GM12878 (cell line): ENCODE measurements at regions not wholly inside any gene's neighbourhood (a gene's known extent, or its start where the extent isn't known, plus 50 kb on each side); places are given as distances from the start of the nearest gene placed in this dataset.

ENCODE experiments used
- ATAC-seq: fragments of 200-7000 bp; cut with Tn5 transposase; 3 replicates; pipeline ENCODE4 v1.9.1; 2020; ENCODE audit warnings: mild to moderate bottlenecking, moderate library complexity
- BruUV-seq: library from RNA; stranded (reverse); fragments of 400-500 nt; replicated peaks from 2 replicates; lab custom pipeline; 2021; lab: Mats Ljungman, UMichigan
- CTCF ChIA-PET: fragments of 300-600 bp; sonication (Branson Sonifier 250); formaldehyde crosslinking; extraction: SDS; loops from one replicate; lab custom pipeline; 2021; ENCODE audit warnings: inconsistent platforms; lab: Yijun Ruan, JAX
- POLR2A ChIA-PET: fragments of 350-600 bp; formaldehyde crosslinking; extraction: SDS; loops from one replicate; lab custom pipeline; 2021; ENCODE audit warnings: inconsistent platforms; lab: Charles Lee
- RAD21 ChIA-PET: fragments of 300-600 bp; sonication (Branson Sonifier 250); formaldehyde crosslinking; loops from one replicate; lab custom pipeline; 2023; ENCODE audit warnings: antibody characterized with exemption; ENCODE audit not compliant: unreplicated experiment; lab: Charles Lee
- SMC1A ChIA-PET: fragments of 300-600 bp; sonication (Branson Sonifier 250); formaldehyde crosslinking; loops from one replicate; lab custom pipeline; 2023; ENCODE audit not compliant: unreplicated experiment, uncharacterized antibody; lab: Charles Lee
- DNase-seq: peaks from one replicate; pipeline ENCODE4 v3.0.0-alpha.2; 2011; ENCODE audit warnings: low read depth, low spot score
- FAIRE-seq: peaks from 3 replicates; lab custom pipeline; 2011; peaks lifted over from hg19 to GRCh38; lab: Jason Lieb, UNC
- H2AFZ ChIP-seq: 2 replicates; pipeline ENCODE4 v1.6.0; 2011; ENCODE audit warnings: low read depth, low read length, control low read depth; ENCODE audit not compliant: control insufficient read depth
- H3K27ac ChIP-seq: 2 replicates; pipeline ENCODE4 v1.5.1; 2011; ENCODE audit warnings: control low read depth; ENCODE audit not compliant: control insufficient read depth, insufficient read depth
- H3K27me3 ChIP-seq, 2 experiments: replicated peaks in 1 of 2; 2 replicates each; pipeline versions ENCODE4 v1.6.0 to v1.6.1; 2011; ENCODE audit warnings: low read length in 1 of 2; ENCODE audit not compliant: control insufficient read depth in 2 of 2, insufficient read depth in 2 of 2
- H3K36me3 ChIP-seq, 2 experiments: 2 replicates each; pipeline ENCODE4 v1.5.1; 2011; ENCODE audit warnings: low read length in 1 of 2; ENCODE audit not compliant: control insufficient read depth in 2 of 2, insufficient read depth in 2 of 2
- H3K4me1 ChIP-seq: 2 replicates; pipeline ENCODE4 v1.6.1; 2011; ENCODE audit warnings: mild to moderate bottlenecking, low read length, moderate library complexity, mixed read lengths; ENCODE audit not compliant: control insufficient read depth, insufficient read depth
- H3K4me2 ChIP-seq: 2 replicates; pipeline ENCODE4 v1.6.0; 2011; ENCODE audit warnings: control low read depth; ENCODE audit not compliant: control insufficient read depth, insufficient read depth
- H3K4me3 ChIP-seq: fragments of 200-600 bp; sonication (generic); 2 replicates; pipeline ENCODE4 v1.5.1; 2016
- H3K79me2 ChIP-seq: 2 replicates; pipeline ENCODE4 v1.6.0; 2011; ENCODE audit warnings: low read length; ENCODE audit not compliant: control insufficient read depth, insufficient read depth
- H3K9ac ChIP-seq: 2 replicates; pipeline ENCODE4 v1.8.0; 2011; ENCODE audit warnings: low read length, control low read depth, mixed read lengths; ENCODE audit not compliant: control insufficient read depth, insufficient read depth
- H3K9me3 ChIP-seq: replicated peaks from 3 replicates; pipeline ENCODE4 v1.5.1; 2011; ENCODE audit warnings: mild to moderate bottlenecking, low read length; ENCODE audit not compliant: control insufficient read depth, insufficient read depth
- H4K20me1 ChIP-seq: 2 replicates; pipeline ENCODE4 v1.6.0; 2011; ENCODE audit not compliant: control insufficient read depth, insufficient read depth
- FOXK2 ChIP-seq: fragments of 450-650 bp; IDR thresholded peaks from 2 replicates; pipeline ENCODE4 v1.6.1; 2017; ENCODE audit warnings: mild to moderate bottlenecking, moderate library complexity
- JUND ChIP-seq: IDR thresholded peaks from 2 replicates; pipeline ENCODE4 v1.6.1; 2012; ENCODE audit warnings: low read depth, mild to moderate bottlenecking, low read length, improper control_type of control experiment, moderate library complexity
- MEF2B ChIP-seq: fragments of 450-650 bp; IDR thresholded peaks from 2 replicates; pipeline ENCODE4 v1.6.1; 2018; ENCODE audit warnings: mild to moderate bottlenecking, moderate library complexity; ENCODE audit not compliant: partially characterized antibody, poor library complexity, severe bottlenecking
- MYC ChIP-seq: IDR thresholded peaks from 2 replicates; pipeline ENCODE4 v1.6.1; 2011; ENCODE audit warnings: mild to moderate bottlenecking, low read length, moderate library complexity, inconsistent platforms; ENCODE audit not compliant: insufficient read depth, insufficient replicate concordance, insufficient read length, severe bottlenecking
- RAD51 ChIP-seq: fragments of 450-650 bp; IDR thresholded peaks from 2 replicates; pipeline ENCODE4 v1.6.1; 2016; ENCODE audit warnings: moderate library complexity, mild to moderate bottlenecking, inconsistent platforms
- RELB ChIP-seq: fragments of 450-650 bp; IDR thresholded peaks from 2 replicates; pipeline ENCODE4 v1.6.1; 2017; ENCODE audit warnings: low read depth, mild to moderate bottlenecking, moderate library complexity
- WGBS: methylation state at CpG from one replicate; pipeline ENCODE4 v1.1.6; 2016; ENCODE audit warnings: low lambda C conversion rate; ENCODE audit not compliant: insufficient replicate concordance, insufficient coverage; ENCODE audit errors: missing lambda C conversion rate; 5-methylcytosine and 5-hydroxymethylcytosine counted together
- in situ Hi-C: fragments of 300-500 bp; cut with MboI; formaldehyde crosslinking; loops from 9 replicates; pipeline ENCODE4 v1.14.3; 2018; ENCODE audit warnings: mixed read lengths
- intact Hi-C: fragments of 100-400 bp; cut with micrococcal nuclease; formaldehyde crosslinking; loops from one replicate; pipeline ENCODE4 v1.14.2; 2022; ENCODE audit not compliant: unreplicated experiment
- TF ChIP-seq, protein P1 (sequence below): fragments of 450-650 bp; IDR thresholded peaks from 2 replicates; pipeline ENCODE4 v1.6.1; 2017; ENCODE audit warnings: borderline replicate concordance
- TF ChIP-seq, protein P2 (sequence below): fragments of 450-650 bp; formaldehyde crosslinking; IDR thresholded peaks from 2 replicates; pipeline ENCODE4 v1.4.0; 2022; ENCODE audit warnings: mild to moderate bottlenecking, moderate library complexity

DNA sequence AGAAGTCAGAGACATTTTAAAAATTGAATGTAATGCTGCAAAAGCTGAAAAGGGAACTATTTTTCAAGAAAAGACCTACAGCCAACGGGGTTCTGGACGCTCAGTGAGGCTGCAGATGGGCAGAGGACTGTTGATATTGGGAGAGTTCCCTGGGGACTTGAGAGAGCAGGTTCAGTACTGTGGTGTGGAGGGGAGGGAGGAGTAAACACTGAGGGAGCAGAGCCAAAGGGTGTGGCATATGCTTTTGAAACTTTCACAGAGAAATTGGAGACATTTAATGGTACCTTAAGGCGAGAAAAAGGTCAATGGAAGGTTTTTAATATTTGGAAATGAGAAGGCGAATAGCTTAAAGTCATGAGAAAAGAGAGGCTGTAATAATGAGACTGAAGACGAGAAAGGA, 62.2 kb upstream of the GPM6A start (continued):
- TF ChIP-seq RELB (no peak), JUND (no peak), MYC (no peak)
- TF ChIP-seq, protein P1, sequence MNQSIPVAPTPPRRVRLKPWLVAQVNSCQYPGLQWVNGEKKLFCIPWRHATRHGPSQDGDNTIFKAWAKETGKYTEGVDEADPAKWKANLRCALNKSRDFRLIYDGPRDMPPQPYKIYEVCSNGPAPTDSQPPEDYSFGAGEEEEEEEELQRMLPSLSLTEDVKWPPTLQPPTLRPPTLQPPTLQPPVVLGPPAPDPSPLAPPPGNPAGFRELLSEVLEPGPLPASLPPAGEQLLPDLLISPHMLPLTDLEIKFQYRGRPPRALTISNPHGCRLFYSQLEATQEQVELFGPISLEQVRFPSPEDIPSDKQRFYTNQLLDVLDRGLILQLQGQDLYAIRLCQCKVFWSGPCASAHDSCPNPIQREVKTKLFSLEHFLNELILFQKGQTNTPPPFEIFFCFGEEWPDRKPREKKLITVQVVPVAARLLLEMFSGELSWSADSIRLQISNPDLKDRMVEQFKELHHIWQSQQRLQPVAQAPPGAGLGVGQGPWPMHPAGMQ: no peak

- ChIA-PET RAD21 (no interaction called here), CTCF (interaction anchor here (0.6 to 0.8 kb wide), 2 partner anchors 15 to 219 kb away, joined by 3 read pairs; no protein-coding TSS in a partner anchor), POLR2A (no interaction called here), SMC1A (interaction anchor here (1.3 kb wide), 1 partner anchor 15 kb away, joined by 4 read pairs; no protein-coding TSS in a partner anchor)
- Histone ChIP-seq H3K79me2 (no peaks in the 10 kb centered on the region), H2AFZ (no peak overlapping the region), H3K27me3 (no peaks in the 10 kb centered on the region), H3K36me3 (no peaks in the 10 kb centered on the region), H3K27ac (no peak overlapping the region), H3K4me2 (no peak overlapping the region), H3K4me3 (no peak overlapping the region), H3K9ac (no peak overlapping the region), H3K4me1 (no peaks in the 10 kb centered on the region), H4K20me1 (no peaks in the 10 kb centered on the region), H3K9me3 (no peaks in the 10 kb centered on the region; the same call in 2 of the 3 replicates)
- BruUV-seq: no TSS peak
- no peak for DNase-seq
- TF ChIP-seq, protein P2, sequence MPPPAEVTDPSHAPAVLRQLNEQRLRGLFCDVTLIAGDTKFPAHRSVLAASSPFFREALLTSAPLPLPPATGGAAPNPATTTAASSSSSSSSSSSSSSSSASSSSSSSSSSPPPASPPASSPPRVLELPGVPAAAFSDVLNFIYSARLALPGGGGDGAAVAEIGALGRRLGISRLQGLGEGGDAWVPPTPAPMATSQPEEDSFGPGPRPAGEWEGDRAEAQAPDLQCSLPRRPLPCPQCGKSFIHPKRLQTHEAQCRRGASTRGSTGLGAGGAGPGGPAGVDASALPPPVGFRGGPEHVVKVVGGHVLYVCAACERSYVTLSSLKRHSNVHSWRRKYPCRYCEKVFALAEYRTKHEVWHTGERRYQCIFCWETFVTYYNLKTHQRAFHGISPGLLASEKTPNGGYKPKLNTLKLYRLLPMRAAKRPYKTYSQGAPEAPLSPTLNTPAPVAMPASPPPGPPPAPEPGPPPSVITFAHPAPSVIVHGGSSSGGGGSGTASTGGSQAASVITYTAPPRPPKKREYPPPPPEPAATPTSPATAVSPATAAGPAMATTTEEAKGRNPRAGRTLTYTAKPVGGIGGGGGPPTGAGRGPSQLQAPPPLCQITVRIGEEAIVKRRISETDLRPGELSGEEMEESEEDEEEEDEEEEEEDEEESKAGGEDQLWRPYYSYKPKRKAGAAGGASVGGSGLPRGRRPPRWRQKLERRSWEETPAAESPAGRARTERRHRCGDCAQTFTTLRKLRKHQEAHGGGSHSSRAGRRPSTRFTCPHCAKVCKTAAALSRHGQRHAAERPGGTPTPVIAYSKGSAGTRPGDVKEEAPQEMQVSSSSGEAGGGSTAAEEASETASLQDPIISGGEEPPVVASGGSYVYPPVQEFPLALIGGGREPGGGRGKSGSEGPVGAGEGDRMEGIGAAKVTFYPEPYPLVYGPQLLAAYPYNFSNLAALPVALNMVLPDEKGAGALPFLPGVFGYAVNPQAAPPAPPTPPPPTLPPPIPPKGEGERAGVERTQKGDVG (CRISPR knock-in tag): no peak
- TF ChIP-seq MEF2B (no peak), FOXK2 (no peak), RAD51 (no peak)
- WGBS: 36% methylated on average over 5 of the region's 5 CpGs
- in situ Hi-C loops (loop anchor here (25.0 kb wide), 1 partner anchor 314 kb away; no protein-coding TSS in a partner anchor), intact Hi-C loops (no loop called here)
- FAIRE-seq: no peak
- ATAC-seq: no peak
Observed at GRCh38 chr4:175875993-175876771, 64.1 kb upstream of the GPM6A start.
